NCI-H2107 (cell line): ENCODE measurements at regions not wholly inside any gene's neighbourhood (a gene's known extent, or its start where the extent isn't known, plus 50 kb on each side); places are given as distances from the start of the nearest gene placed in this dataset.

Source experiments
- DNase-seq: peaks from one replicate; lab custom pipeline; 2025; lab: John Stamatoyannopoulos, UW

DNA sequence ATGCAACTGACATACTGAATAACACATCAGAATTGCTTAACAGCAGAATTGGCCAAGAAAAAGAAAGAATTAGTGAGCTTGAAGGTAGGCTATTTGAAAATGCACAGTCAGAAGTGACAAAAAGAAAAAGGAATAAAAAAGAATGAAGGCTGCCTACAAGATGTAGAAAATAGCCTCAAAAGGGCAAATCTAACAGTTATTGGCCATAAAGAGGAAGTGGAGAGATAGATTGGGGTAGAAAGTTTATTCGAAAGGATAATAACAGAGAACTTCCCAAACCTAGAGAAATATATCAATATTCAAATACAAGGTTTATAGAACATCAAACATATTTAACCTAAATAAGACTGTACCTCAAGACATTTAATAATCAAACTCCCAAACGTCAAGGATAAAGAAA lies 67.5 kb downstream of the ATP6V1G3 start:
- DNase-seq = no peak

GRCh38 chr1:198472119-198472518 lies 68.4 kb downstream of the ATP6V1G3 start:
- DNase-seq = no peak

DNA sequence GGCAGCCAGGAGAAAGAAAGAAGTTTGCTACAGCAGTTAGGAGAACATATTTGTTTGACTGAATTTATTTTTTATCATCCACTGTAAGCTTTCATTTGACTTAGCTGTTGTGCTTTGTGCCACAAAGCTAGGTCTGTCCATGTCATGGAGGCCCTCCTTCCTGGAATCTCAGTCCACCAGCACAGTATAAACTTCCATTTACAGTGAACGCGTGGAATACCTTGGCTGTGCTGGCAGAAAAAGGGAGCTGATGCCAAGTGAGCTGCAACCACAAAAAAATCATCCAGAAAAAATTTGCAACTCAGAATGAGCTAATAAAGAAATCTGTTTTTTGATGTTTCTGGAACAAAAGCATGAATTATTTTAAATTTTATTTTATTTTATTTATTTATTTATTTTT lies 72.6 kb downstream of the ATP6V1G3 start:
- no peak for DNase-seq

DNA sequence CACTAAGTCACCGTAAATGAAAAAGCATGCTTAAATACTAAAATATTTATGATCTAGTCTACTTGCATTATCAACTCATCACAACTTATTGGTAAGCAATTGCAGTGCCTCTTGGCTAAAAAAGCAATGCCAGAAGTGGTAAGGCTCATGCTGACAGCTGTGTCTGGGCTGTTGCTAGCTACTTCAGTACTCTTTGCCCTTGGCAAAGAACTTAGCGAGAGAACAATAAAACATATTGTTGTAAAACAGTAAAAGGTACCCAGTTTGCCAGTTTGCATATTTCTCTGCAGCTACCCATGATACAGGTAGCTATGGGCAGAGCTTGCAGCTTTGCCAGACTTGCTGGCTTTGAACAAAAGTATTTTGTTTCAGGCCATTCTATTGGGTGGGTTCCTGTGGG lies 73.1 kb downstream of the ATP6V1G3 start:
- no peak for DNase-seq

DNA sequence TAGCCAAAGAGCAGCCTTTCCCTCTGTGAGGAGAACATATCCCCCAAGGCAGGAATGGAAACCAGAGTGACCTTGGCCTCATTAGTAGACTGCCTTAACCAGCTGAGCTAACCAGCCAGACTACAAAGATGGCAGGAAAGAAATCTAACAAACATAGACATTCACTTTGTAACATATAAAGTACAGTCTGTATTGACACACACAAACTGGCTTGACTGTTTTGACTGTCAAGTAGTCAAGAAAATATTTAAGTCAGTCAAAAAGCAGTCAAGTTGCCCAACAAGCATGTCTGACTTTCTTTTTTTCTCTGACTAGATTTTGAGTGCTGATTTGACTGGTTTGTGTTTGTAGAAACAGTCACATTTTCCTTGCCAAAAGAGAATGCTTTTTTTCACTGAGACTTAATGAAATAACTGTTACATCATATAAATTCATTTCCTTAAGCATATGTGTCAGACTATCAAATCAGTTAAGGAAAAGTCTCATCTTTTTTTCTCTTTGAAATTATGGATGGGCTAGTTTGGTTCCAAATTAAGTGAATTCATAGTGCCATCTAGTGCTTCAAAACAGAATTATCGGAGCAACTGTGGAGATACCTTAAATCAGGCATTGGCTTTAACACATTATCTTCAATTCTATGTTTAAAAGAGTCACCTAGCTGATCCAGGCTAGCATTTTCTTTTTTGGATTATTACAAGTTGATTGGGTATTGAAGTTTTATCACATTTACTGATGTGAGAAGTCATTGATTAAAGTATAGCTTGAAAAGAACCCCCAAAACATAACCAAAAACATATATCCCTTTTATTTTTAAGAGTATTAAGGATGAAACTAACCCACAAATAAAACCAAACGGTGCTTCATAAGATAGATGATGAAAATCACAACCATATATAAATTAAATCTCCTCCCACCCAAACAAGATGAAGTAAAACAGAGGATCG lies 75.0 kb downstream of the ATP6V1G3 start:
- DNase-seq = peak; percentile 46

GRCh38 chr1:198463709-198464108 lies 76.8 kb downstream of the ATP6V1G3 start:
- DNase-seq = no peak

DNA sequence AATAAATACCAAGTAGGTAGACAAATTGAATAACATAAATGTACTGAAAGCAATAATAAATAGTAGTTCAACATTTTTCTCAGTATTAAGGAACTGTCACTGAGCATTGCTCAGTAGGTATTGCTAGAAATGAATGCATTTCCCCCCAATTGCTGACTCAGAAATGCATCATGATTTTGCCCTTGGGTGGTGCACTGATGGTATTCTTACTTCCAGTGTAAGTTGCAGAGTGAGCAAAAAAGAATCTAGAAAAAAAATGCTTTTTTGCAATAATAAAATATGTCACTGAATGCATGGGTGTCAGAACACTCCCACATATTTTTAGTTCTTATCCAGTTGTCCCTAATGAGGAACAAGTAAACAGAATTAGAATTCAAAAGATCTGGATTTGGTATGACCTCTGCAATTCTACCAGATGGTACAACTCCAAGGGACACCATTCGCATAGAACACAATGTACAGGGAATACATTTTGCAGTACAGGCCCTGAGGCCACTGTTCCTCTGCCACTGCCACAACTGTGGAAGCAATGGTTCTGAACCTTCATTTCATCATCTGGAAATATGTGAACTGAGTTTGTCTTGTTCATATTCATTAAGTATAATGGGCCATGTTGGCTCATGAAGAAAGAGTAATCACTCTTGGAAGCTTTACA lies 78.0 kb downstream of the ATP6V1G3 start:
- no peak for DNase-seq

DNA sequence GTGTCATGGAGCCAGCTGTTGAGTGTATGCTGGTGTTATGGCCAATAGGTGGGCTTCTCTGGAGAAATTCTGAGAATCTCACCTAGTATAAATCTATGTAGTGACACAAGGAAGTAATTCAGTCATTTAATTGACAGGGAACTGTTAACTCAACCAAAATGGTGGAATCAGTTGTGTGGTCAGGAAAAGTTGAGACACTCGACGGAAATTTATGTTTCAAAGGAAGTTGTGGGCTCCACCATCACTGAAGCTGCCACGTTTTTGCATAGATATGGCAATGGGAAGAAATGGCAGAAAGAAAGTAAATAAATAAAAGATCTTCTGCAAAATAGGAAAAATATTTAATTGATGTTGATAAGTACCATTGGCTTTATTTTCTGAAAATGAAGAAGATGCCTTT lies 84.5 kb downstream of the ATP6V1G3 start:
- DNase-seq = no peak

- no peak for DNase-seq
These were observed 90.6 kb downstream of the ATP6V1G3 start for GRCh38 chr1:198449727-198450433.

- no peak for DNase-seq
These were observed 91.2 kb downstream of the ATP6V1G3 start for GRCh38 chr1:198449261-198449660.

- DNase-seq = no peak
These were observed 93.0 kb downstream of the ATP6V1G3 start for GRCh38 chr1:198447468-198447867.

DNA sequence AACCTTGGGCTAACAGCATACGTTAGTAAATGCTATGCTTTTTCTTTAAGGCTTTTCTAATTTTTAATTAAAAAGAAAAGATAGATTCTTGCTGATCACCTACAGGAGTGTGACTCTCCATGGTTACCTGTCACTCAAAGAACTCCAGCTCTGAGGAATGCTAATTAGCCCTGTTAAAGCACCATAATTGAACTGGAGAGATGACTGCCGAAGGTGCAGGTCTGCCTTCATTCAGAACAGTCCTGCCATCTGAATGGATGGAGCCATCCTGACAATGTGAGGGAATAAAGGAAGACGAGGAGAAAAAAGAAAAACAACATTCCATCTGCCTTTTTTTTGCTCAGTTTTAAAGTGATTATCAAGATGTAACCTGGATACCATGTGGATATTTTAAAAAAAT lies 94.6 kb downstream of the ATP6V1G3 start:
- DNase-seq = no peak

GRCh38 chr1:198444792-198445191 lies 95.7 kb downstream of the ATP6V1G3 start:
- DNase-seq = no peak

- DNase-seq = no peak
These were observed 96.9 kb downstream of the ATP6V1G3 start for GRCh38 chr1:198443365-198444233.

GRCh38 chr1:198440842-198441241 lies 99.6 kb downstream of the ATP6V1G3 start:
- no peak for DNase-seq

DNA sequence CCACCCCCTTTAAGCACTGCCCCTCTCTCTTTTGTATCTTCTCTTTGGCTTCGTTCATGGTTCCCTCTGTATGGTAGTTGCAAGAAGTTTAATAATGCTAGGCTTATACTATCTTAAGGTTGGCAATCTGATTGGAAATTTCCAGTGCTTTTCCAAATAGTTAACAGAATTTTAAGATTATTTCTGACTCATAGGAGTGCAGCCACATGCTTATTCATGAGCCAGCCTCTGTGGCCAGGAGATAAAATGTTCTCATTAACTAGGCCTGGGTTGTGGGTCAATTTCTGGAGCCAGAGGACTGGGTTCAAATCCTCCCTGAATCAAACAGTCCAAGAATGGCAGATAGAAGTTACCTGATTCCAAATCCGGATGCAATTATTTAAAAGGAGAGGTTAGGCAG lies 103.1 kb downstream of the ATP6V1G3 start:
- DNase-seq = no peak

- no peak for DNase-seq
These were observed 104.2 kb downstream of the ATP6V1G3 start for GRCh38 chr1:198436276-198436675.

DNA sequence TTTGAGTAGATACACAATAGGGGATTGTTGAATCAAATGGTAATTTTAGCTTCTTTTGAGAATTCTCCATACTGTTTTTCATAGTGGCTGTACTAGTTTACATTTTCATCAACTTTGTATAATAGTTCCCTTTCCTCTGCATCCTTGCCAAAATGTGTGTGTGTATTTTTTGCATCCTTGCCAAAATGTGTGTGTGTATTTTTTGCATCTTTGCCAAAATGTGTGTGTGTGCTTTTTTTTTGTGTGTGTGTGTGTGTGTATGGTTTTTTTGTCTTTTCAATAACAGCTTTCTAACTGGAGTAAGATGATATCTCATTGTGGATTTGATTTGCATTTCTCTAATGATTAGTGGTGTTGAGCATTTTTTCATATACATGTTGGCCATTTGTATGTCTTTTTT lies 105.4 kb downstream of the ATP6V1G3 start:
- no peak for DNase-seq

- no peak for DNase-seq
These were observed 116.0 kb downstream of the ATP6V1G3 start for GRCh38 chr1:198424441-198424840.

DNA sequence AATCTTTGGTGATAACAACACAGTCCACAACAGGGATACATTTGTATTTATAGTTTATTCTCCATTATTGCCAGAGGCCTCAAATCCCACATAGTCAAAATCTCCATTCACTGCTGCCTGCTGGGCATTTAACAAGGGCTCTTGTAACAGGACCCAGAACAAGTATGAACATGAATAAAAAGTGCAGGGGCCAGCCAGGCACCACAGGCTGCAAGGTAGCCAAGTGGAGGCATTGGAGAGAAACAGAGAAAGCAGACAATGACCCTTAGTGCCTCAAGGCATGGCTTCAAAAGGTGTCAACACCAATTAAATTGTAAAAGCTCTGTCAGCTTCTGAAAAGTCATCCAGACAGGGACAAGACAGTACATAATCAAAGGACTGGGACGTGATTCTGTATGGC lies 116.8 kb downstream of the ATP6V1G3 start:
- DNase-seq = peak; percentile 4

DNA sequence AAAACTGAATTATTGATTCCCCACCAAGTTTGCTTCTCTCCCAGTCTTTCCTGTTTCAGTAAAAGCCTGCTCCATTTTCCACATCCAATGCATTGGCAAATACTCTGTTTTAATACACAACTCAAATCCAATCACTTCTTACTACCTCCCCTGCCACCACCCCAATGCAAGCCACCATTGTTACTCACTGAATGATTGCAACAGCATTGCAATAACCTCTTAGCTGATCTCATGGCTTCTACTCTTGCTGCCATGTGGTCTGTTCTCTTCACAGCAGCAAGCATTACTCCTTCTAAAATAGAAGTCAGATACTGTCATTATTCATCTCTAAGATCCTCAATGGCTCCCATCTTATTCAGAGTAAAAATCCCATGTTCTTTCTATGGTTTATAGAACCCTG lies 123.4 kb downstream of the ATP6V1G3 start:
- no peak for DNase-seq

DNA sequence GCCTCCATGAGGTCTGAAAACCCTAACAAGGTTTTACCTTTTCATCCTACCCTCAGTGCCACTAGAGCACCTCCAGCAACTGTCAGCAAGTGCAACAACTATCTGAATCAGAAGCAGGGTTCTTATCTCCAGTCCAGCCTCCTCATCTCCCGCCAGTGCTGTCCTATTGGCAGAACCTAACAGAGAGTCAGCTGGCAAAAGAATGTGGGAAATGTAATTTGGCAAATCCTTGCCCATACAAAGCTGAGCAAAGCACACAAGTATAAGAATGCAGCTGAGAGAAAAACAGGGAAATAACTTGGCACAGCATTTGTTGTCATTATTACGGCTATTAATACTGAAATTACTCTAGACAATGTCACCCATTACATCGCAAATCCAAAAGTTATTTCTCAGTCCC lies 124.2 kb downstream of the ATP6V1G3 start:
- DNase-seq = no peak
